Right lobe of liver (tissue), 6 donors: ENCODE measurements at regions not wholly inside any gene's neighbourhood (a gene's known extent, or its start where the extent isn't known, plus 50 kb on each side); places are given as distances from the start of the nearest gene placed in this dataset.

Source experiments
- ATAC-seq, 4 donors: fragments of 200-7000 bp; cut with Tn5 transposase; one replicate each; pipeline ENCODE4 v1.9.1; 2020; ENCODE audit warnings: mild to moderate bottlenecking in 4 of 4, moderate library complexity in 4 of 4
- DNase-seq, 3 donors: peaks; one replicate each; pipeline ENCODE4 v3.0.0-alpha.2; 2020
- H3K27ac ChIP-seq, 3 donors: fragments of 200-600 bp; one replicate each; pipeline ENCODE4 v1.8.0; 2022
- H3K27me3 ChIP-seq, 2 donors: fragments of 200-600 bp; one replicate each; pipeline ENCODE4 v1.8.0; 2022
- H3K36me3 ChIP-seq, 4 donors: fragments of 200-600 bp; sonication (generic) in 1 of 4; one replicate each; pipeline versions ENCODE4 v1.5.1 to v1.8.0; 2017 to 2022; ENCODE audit warnings: control low read depth in 1 of 4
- H3K4me1 ChIP-seq, 4 donors: fragments of 200-600 bp; sonication (generic) in 1 of 4; one replicate each; pipeline versions ENCODE4 v1.5.1 to v1.8.0; 2017 to 2022; ENCODE audit warnings: control low read depth in 1 of 4
- H3K4me3 ChIP-seq, 3 donors: fragments of 200-600 bp; one replicate each; pipeline ENCODE4 v1.8.0; 2022
- H3K9me3 ChIP-seq, 4 donors: fragments of 200-600 bp; sonication (generic) in 1 of 4; one replicate each; pipeline versions ENCODE4 v1.5.1 to v1.8.0; 2017 to 2022; ENCODE audit warnings: control low read depth in 1 of 4
- CTCF ChIP-seq, 4 donors: fragments of 200-600 bp in 3 of 4; fragments of 450-650 bp in 1 of 4; IDR thresholded peaks; one replicate each; pipeline versions ENCODE4 v1.5.1 to v1.8.0; 2016 to 2022; ENCODE audit warnings: antibody characterized with exemption in 4 of 4, mild to moderate bottlenecking in 2 of 4
- POLR2A ChIP-seq: fragments of 450-650 bp; IDR thresholded peaks from one replicate; pipeline ENCODE4 v1.6.1; 2017; ENCODE audit warnings: antibody characterized with exemption, mild to moderate bottlenecking
- WGBS: methylation state at CpG from one replicate; pipeline ENCODE4 v1.1.6; 2018; ENCODE audit warnings: low coverage, low lambda C conversion rate; ENCODE audit not compliant: insufficient coverage; ENCODE audit errors: missing lambda C conversion rate; 5-methylcytosine and 5-hydroxymethylcytosine counted together
- intact Hi-C, 2 donors: fragments of 100-400 bp; cut with DNase I; formaldehyde crosslinking; loops; one replicate each; pipeline versions ENCODE4 v1.11.2 to v1.14.1; 2022
- donor health status: DM: no; HTN: yes; CAD: no.
- donor health status: DM: no; HTN: no; CAD: no.
- donor health status: DM: no; HTN: no; CAD: no.
- donor health status: DM: no; HTN: yes; CAD: no.
- donor health status: DM: no; HTN: yes; CAD: no.

- Histone ChIP-seq H3K27me3 (no peaks in the 10 kb centered on the region), H3K36me3 (no peaks in the 10 kb centered on the region), H3K27ac (no peak overlapping the region), H3K4me1 (no peaks in the 10 kb centered on the region), H3K9me3 (no peaks in the 10 kb centered on the region), H3K4me3 (no peak overlapping the region)
- DNase-seq (no peak), ATAC-seq (no peak)
- TF ChIP-seq POLR2A = no peak
- TF ChIP-seq CTCF (IDR thresholded peaks at IDR 0.05) = no peak
- intact Hi-C loops = no loop called here
- WGBS = 92% methylated on average over 7 of the region's 8 CpGs
Measured at GRCh38 chr9:89865357-89865756, 260.5 kb downstream of the GADD45G start.

- ATAC-seq (no peak), DNase-seq (no peak)
- Histone ChIP-seq H3K4me1 (no peaks in the 10 kb centered on the region), H3K36me3 (no peaks in the 10 kb centered on the region), H3K4me3 (no peak overlapping the region), H3K9me3 (no peaks in the 10 kb centered on the region), H3K27ac (no peak overlapping the region), H3K27me3 (no peaks in the 10 kb centered on the region)
- 92% methylated on average over 7 of the region's 10 CpGs for WGBS
- intact Hi-C loops = no loop called here
- TF ChIP-seq POLR2A = no peak
Measured at GRCh38 chr9:89865981-89866380, 261.2 kb downstream of the GADD45G start.

GRCh38 chr9:89866701-89867100 is 261.9 kb downstream of the GADD45G start:
- Histone ChIP-seq H3K27me3 (no peaks in the 10 kb centered on the region), H3K9me3 (no peaks in the 10 kb centered on the region), H3K4me3 (no peak overlapping the region), H3K27ac (no peak overlapping the region), H3K4me1 (no peaks in the 10 kb centered on the region), H3K36me3 (no peaks in the 10 kb centered on the region)
- 94% methylated on average over 3 of the region's 3 CpGs for WGBS
- TF ChIP-seq POLR2A (no peak), CTCF (IDR thresholded peaks at IDR 0.05) (no peak)
- ATAC-seq (no peak), DNase-seq (no peak)
- intact Hi-C loops = no loop called here

- no peak overlapping the region for H3K27ac ChIP-seq
- peak in 1 of 4 donors; percentile 29 for ATAC-seq
- intact Hi-C loops = no loop called here
- no peaks in the 10 kb centered on the region for H3K27me3 ChIP-seq
- no peak overlapping the region for H3K4me3 ChIP-seq
- H3K36me3 ChIP-seq = no peaks in the 10 kb centered on the region
- no peaks in the 10 kb centered on the region for H3K9me3 ChIP-seq
- DNase-seq = no peak
- TF ChIP-seq CTCF (IDR thresholded peaks at IDR 0.05) = no peak
- no peak for TF ChIP-seq POLR2A
- no peaks in the 10 kb centered on the region for H3K4me1 ChIP-seq
- 63% methylated on average over 2 of the region's 4 CpGs for WGBS
Measured at GRCh38 chr9:89868100-89868499, 263.3 kb downstream of the GADD45G start.

GRCh38 chr9:89869793-89870580 is 265.2 kb downstream of the GADD45G start:
- H3K27ac ChIP-seq = no peak overlapping the region
- H3K36me3 ChIP-seq = no peaks in the 10 kb centered on the region
- H3K27me3 ChIP-seq = no peaks in the 10 kb centered on the region
- ATAC-seq (no peak), DNase-seq (peak in 1 of 3 donors; percentile 13)
- peaks cover 0 to 9% (median 4%) of the 10 kb centered on the region in 4 donors for H3K4me1 ChIP-seq
- TF ChIP-seq POLR2A (no peak), CTCF (IDR thresholded peaks at IDR 0.05) (no peak)
- no peak overlapping the region for H3K4me3 ChIP-seq
- H3K9me3 ChIP-seq = no peaks in the 10 kb centered on the region
- intact Hi-C loops = no loop called here
- 76% methylated on average over 4 of the region's 7 CpGs for WGBS
